ENCODE measurements at regions not wholly inside any gene's neighbourhood (a gene's known extent, or its start where the extent isn't known, plus 50 kb on each side); places are given as distances from the start of the nearest gene placed in this dataset.

- TF ChIP-seq POLR2A (IDR thresholded peaks at IDR 0.05; ENCODE audit: low read depth, low read length) (no peak), POLR2AphosphoS5 (IDR thresholded peaks at IDR 0.05; ENCODE audit: low read depth, low read length) (no peak), POU2F2 (IDR thresholded peaks at IDR 0.05; ENCODE audit: low read depth, low read length) (no peak), SPI1 (IDR thresholded peaks at IDR 0.05; ENCODE audit: low read depth, low read length) (no peak), TAF1 (IDR thresholded peaks at IDR 0.05; ENCODE audit: low read depth, low read length) (no peak)
Measured at GRCh38 chr21:16116798-16117197, 387.0 kb downstream of the USP25 start.
